ENCODE measurements at regions not wholly inside any gene's neighbourhood (a gene's known extent, or its start where the extent isn't known, plus 50 kb on each side); places are given as distances from the start of the nearest gene placed in this dataset.

DNA sequence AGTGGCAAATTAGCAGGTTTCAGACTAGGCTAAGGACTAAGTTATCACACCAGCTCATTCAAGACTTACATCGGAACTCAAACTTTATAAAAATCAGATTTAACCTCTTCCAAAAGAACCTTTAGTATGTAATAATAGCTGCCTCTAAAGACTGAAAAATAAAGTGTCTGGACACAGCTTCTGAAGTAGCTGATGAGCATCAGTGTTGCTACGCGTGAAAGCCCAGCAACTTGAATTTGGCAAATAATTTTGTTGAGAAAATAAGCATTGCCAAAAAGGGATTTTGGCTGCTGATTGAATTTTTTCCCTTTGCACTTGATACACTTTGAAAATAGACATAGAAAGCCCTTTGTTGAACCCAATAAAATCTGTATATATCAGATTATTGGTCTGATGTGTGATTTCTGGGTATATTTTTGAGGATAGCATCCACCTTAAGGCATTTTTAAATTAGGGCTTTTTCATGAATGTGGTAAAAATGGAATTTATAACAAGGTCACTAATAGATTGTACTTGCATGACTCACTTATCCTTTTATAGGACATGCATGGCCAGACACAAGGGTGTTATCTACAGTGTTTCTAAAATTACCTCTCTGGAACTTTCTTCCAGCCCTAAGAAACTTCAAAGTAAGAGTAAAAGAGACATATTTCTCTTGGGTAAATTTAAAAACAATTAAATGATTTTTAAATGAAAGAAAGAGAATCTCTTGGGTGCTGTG lies 350.4 kb downstream of the TENT5A start:
- DNase-seq (ENCODE audit: low spot score in 2 of 2) = no peak
- intact Hi-C loops (cut with DNase I; ENCODE audit: low total_unique reads) = no loop called here
- TF ChIP-seq, protein P1, sequence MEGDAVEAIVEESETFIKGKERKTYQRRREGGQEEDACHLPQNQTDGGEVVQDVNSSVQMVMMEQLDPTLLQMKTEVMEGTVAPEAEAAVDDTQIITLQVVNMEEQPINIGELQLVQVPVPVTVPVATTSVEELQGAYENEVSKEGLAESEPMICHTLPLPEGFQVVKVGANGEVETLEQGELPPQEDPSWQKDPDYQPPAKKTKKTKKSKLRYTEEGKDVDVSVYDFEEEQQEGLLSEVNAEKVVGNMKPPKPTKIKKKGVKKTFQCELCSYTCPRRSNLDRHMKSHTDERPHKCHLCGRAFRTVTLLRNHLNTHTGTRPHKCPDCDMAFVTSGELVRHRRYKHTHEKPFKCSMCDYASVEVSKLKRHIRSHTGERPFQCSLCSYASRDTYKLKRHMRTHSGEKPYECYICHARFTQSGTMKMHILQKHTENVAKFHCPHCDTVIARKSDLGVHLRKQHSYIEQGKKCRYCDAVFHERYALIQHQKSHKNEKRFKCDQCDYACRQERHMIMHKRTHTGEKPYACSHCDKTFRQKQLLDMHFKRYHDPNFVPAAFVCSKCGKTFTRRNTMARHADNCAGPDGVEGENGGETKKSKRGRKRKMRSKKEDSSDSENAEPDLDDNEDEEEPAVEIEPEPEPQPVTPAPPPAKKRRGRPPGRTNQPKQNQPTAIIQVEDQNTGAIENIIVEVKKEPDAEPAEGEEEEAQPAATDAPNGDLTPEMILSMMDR (IDR thresholded peaks at IDR 0.05) = no peak
- no peak for TF ChIP-seq POLR2A (IDR thresholded peaks at IDR 0.05)
- 67 to 70% methylated on average over 3 of the region's 3 CpGs for WGBS, 2 donors
- no peak overlapping the region for H3K4me3 ChIP-seq (ENCODE audit: low read depth, poor library complexity, severe bottlenecking)

- no peak for TF ChIP-seq POLR2A (IDR thresholded peaks at IDR 0.05)
- TF ChIP-seq, protein P1 (IDR thresholded peaks at IDR 0.05) = no peak
- intact Hi-C loops (cut with DNase I; ENCODE audit: low total_unique reads) = no loop called here
- no peak overlapping the region for H3K4me3 ChIP-seq (ENCODE audit: low read depth, poor library complexity, severe bottlenecking)
- no peak for DNase-seq (ENCODE audit: low spot score in 2 of 2)
- WGBS, 2 donors = 89 to 94% methylated on average over 2 of the region's 2 CpGs
Observed at GRCh38 chr6:81396916-81397315, 355.6 kb downstream of the TENT5A start.

GRCh38 chr6:81387163-81387562 lies 365.3 kb downstream of the TENT5A start:
- DNase-seq (ENCODE audit: low spot score in 2 of 2) = no peak
- TF ChIP-seq, protein P1 (IDR thresholded peaks at IDR 0.05) = no peak
- no peak for TF ChIP-seq POLR2A (IDR thresholded peaks at IDR 0.05)
- H3K4me3 ChIP-seq (ENCODE audit: low read depth, poor library complexity, severe bottlenecking) = no peak overlapping the region
- WGBS, 2 donors = 62 to 69% methylated on average over 1 of the region's 1 CpG
- intact Hi-C loops (cut with DNase I; ENCODE audit: low total_unique reads) = no loop called here

DNA sequence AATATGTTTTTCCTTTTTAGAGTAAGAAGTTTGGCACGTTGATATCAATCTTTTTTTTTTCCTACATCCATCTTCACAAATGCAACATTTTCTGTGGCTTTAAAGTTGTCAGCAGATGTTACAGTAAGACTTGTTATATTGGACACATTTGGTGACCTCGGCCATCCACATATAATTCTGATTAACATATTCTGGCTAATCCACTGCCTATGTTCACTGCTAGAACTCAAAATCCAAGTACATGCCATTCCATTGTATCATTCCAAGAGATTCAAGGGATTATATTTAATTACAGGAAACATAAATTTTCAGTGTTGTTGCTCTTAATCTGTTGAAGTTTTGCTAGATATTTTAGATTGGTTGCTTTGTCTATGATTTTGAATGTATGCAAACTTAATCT lies 367.6 kb downstream of the TENT5A start:
- 55% methylated on average over 2 of the region's 2 CpGs for WGBS, 2 donors
- intact Hi-C loops (cut with DNase I; ENCODE audit: low total_unique reads) = no loop called here
- DNase-seq (ENCODE audit: low spot score in 2 of 2) = no peak
- no peak overlapping the region for H3K4me3 ChIP-seq (ENCODE audit: low read depth, poor library complexity, severe bottlenecking)
- no peak for TF ChIP-seq POLR2A (IDR thresholded peaks at IDR 0.05)
- TF ChIP-seq, protein P1 (IDR thresholded peaks at IDR 0.05) = no peak

DNA sequence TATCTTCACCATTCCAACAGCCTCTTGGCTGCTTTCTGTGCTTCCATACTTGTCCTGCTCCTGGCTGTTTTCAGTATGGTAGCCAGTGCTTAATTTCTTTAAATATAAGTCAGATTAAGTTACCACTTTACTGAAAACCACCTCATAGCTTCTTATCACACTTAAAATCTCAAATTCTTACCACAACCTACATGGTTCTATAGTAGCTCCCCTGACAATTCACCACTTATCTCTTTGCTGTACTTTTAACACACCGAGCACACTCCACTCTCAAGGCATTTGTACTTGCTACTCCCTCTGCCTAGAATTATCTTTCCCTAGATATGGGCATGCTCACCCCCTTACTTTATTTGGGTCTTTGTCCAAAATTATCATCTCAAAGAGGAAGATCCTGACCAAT lies 369.0 kb downstream of the TENT5A start:
- TF ChIP-seq, protein P1 (IDR thresholded peaks at IDR 0.05) = no peak
- no peak for TF ChIP-seq POLR2A (IDR thresholded peaks at IDR 0.05)
- DNase-seq (ENCODE audit: low spot score in 2 of 2) = no peak
- 89 to 90% methylated on average over 1 of the region's 1 CpG for WGBS, 2 donors
- no peak overlapping the region for H3K4me3 ChIP-seq (ENCODE audit: low read depth, poor library complexity, severe bottlenecking)
- intact Hi-C loops (cut with DNase I; ENCODE audit: low total_unique reads) = no loop called here

DNA sequence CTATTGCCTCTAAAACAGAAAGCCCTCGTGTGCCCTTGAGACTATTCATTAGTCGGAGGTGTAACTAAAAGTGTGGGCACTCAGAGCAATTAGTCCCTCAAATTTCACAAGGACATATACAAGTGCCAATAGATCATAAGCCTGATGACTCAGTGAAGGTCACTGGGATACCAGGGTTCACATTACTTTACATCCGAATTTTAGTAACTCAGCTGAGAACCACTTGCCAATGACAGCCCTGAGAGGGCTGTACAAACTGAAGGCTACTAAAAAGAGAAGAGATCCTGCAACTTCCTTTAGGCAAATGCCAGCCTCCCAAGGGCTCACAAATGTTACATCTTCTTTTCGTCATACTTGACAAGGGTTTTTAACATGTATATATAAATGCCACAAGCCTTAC lies 369.6 kb downstream of the TENT5A start:
- 80 to 89% methylated on average over 4 of the region's 4 CpGs for WGBS, 2 donors
- TF ChIP-seq, protein P1 (IDR thresholded peaks at IDR 0.05) = no peak
- TF ChIP-seq POLR2A (IDR thresholded peaks at IDR 0.05) = no peak
- DNase-seq (ENCODE audit: low spot score in 2 of 2) = no peak
- intact Hi-C loops (cut with DNase I; ENCODE audit: low total_unique reads) = no loop called here
- H3K4me3 ChIP-seq (ENCODE audit: low read depth, poor library complexity, severe bottlenecking) = no peak overlapping the region

All from lower leg skin (tissue), 4 donors.